ENCODE measurements at regions not wholly inside any gene's neighbourhood (a gene's known extent, or its start where the extent isn't known, plus 50 kb on each side); places are given as distances from the start of the nearest gene placed in this dataset.
A peak's percentile ranks its signal among the peaks of the same experiment; 100 is the strongest.

DNA sequence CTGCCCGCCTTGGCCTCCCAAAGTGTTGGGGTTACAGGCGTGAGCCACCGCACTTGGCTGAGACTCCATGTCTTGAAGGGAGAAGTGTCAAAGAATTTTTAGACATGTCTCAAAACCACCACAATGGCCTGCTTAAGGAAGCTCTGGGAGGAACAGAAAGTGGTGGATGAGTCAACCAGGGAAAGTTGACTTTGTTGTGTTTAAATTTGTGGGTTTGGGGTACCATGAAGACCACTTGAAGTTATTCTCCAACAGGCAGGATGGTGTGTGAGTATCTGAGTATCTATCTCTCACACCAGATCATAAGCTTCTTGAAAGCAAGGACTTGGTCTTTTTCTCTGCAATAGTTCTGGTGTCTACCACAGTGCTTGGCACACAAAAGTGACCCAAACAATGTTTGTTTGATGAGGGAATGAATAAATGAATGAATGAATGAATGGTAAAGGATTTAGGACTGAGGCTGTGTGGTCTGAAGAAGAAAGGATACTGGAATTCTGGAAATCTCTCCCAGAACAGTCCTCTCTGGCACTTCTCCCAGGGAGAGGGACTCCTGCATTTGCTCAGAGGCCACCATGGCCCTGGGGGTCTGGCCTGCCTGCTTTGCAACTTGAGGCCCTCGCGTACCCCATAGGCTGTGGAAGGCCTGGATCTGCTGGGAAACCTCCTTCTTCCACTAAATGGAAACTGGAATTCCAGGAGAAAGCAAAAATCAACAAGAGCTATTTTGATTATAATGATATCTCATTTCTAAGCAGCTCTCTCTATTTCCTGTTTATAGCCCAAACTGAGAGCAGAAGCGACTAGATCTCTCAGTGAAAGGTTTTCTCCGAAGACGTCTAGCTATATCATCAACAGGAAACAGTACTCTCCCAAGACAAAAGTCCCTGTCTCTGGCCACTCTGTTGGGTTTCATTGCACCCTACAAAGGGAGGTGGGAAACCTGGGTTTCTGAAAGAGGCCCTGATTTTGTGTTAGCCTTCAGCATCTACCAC, 187.9 kb downstream of the PALM2AKAP2 start:
- peaks cover 40 to 86% (median 62%) of the 10 kb centered on the region in 4 donors for H3K4me1 Mint-ChIP-seq
- H3K36me3 Mint-ChIP-seq: no peaks in the 10 kb centered on the region
- Histone ChIP-seq H3K27me3 (ENCODE audit: control insufficient read depth, insufficient read depth, low read length) (no peaks in the 10 kb centered on the region), H3K27ac (ENCODE audit: insufficient read depth, low read length, poor library complexity, severe bottlenecking) (peak overlapping the region; percentile 75), H3K9me3 (ENCODE audit: control insufficient read depth in 2 of 2, low read length in 2 of 2) (no peaks in the 10 kb centered on the region), H3K4me1 (ENCODE audit: control insufficient read depth, insufficient read depth, low read length, poor library complexity, severe bottlenecking) (peaks cover 57% of the 10 kb centered on the region), H3K36me3 (ENCODE audit: control insufficient read depth, insufficient read depth, low read length) (no peaks in the 10 kb centered on the region), H3K4me3 (ENCODE audit: low read depth, low read length) (peak overlapping the region; percentile 49)
- peaks cover 8% of the 10 kb centered on the region for H3K27me3 Mint-ChIP-seq
- H3K4me3 Mint-ChIP-seq: peak overlapping the region; percentile 45 to 77 (median 66)
- H3K9me3 Mint-ChIP-seq: peaks cover 0 to 4% (median 0%) of the 10 kb centered on the region in 7 donors
- H3K27ac Mint-ChIP-seq: peak overlapping the region; percentile 93 to 97 (median 96)
- peak in 2 of 3 donors; percentile 48 to 86 for DNase-seq
- ATAC-seq (ENCODE audit: low read depth in 2 of 2): peak; percentile 76 to 77

DNA sequence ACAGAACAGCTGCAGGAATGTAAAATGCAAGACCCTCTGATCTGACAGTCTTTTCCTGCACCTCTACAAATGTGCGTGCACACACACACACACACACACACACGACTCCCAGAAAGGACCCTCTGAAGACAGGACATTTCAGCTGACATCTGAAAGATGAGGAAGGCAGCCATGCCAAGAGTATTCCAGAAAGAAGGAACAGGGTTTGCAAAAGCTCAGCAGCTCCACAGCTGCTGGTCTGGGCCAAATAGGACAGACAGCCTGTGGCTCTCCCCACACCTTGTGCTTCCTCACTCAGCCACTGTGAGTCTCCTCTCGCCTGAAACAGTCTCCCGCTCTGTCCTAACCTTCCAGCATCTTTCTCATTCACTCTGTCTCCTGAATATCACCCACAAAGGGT, 189.0 kb downstream of the PALM2AKAP2 start:
- no peaks in the 10 kb centered on the region for H3K27me3 ChIP-seq (ENCODE audit: control insufficient read depth, insufficient read depth, low read length)
- no peak for ATAC-seq (ENCODE audit: low read depth in 2 of 2)
- peak overlapping the region; percentile 49 for H3K4me3 ChIP-seq (ENCODE audit: low read depth, low read length)
- DNase-seq: peak in 1 of 3 donors; percentile 27
- peak overlapping the region; percentile 75 for H3K27ac ChIP-seq (ENCODE audit: insufficient read depth, low read length, poor library complexity, severe bottlenecking)
- Mint-ChIP-seq H3K9me3 (peaks cover 0 to 2% (median 0%) of the 10 kb centered on the region in 7 donors), H3K27me3 (peaks cover 8% of the 10 kb centered on the region), H3K4me1 (peaks cover 41 to 87% (median 67%) of the 10 kb centered on the region in 4 donors), H3K27ac (peak overlapping the region; percentile 93 to 97 (median 96)), H3K4me3 (peak overlapping the region; percentile 14 to 77 (median 56)), H3K36me3 (no peaks in the 10 kb centered on the region)
- peaks cover 62% of the 10 kb centered on the region for H3K4me1 ChIP-seq (ENCODE audit: control insufficient read depth, insufficient read depth, low read length, poor library complexity, severe bottlenecking)
- no peaks in the 10 kb centered on the region for H3K9me3 ChIP-seq (ENCODE audit: control insufficient read depth in 2 of 2, low read length in 2 of 2)
- no peaks in the 10 kb centered on the region for H3K36me3 ChIP-seq (ENCODE audit: control insufficient read depth, insufficient read depth, low read length)

DNA sequence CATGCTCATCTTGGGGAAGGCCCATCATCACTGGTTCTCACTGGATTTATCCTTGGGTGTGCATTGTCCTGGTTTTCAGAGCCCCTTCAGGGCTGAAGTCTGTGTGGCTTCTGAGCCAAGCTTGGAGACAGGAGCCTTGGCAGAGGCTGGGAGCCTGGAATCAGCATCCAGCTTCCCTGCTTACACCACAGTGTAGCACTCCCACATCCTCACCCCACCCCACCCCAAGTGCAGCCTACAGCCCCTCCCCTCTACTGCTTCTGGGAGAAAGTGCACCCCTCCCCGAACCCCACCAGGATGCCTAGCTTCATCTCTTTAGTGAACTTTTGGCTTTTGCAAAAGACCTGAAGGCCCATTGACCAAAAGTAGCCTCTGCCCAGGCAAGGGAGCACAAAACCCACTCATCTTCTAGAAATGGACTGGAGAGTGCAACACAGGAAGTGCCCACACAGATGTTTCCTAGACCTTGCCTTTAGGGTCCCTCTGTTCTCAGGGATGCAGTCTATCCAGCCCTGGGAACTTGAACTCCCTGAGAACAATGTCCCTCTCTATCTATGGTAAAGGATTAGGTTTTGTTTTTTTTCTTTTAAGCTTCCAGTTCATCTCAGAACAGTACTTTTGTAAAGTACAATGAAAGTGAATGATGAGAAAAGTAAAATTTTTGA, 189.7 kb downstream of the PALM2AKAP2 start:
- peak overlapping the region; percentile 93 to 97 (median 96) for H3K27ac Mint-ChIP-seq
- H3K4me3 Mint-ChIP-seq: peak overlapping the region; percentile 14 to 77 (median 62)
- H3K36me3 Mint-ChIP-seq: no peaks in the 10 kb centered on the region
- H3K36me3 ChIP-seq (ENCODE audit: control insufficient read depth, insufficient read depth, low read length): no peaks in the 10 kb centered on the region
- H3K27ac ChIP-seq (ENCODE audit: insufficient read depth, low read length, poor library complexity, severe bottlenecking): peak overlapping the region; percentile 24
- no peak for ATAC-seq (ENCODE audit: low read depth in 2 of 2)
- H3K4me1 ChIP-seq (ENCODE audit: control insufficient read depth, insufficient read depth, low read length, poor library complexity, severe bottlenecking): peaks cover 69% of the 10 kb centered on the region
- no peaks in the 10 kb centered on the region for H3K9me3 ChIP-seq (ENCODE audit: control insufficient read depth in 2 of 2, low read length in 2 of 2)
- H3K9me3 Mint-ChIP-seq: no peaks in the 10 kb centered on the region
- H3K27me3 Mint-ChIP-seq: peaks cover 8% of the 10 kb centered on the region
- peaks cover 47 to 92% (median 73%) of the 10 kb centered on the region in 4 donors for H3K4me1 Mint-ChIP-seq
- no peak overlapping the region for H3K4me3 ChIP-seq (ENCODE audit: low read depth, low read length)
- no peak for DNase-seq
- H3K27me3 ChIP-seq (ENCODE audit: control insufficient read depth, insufficient read depth, low read length): no peaks in the 10 kb centered on the region

DNA sequence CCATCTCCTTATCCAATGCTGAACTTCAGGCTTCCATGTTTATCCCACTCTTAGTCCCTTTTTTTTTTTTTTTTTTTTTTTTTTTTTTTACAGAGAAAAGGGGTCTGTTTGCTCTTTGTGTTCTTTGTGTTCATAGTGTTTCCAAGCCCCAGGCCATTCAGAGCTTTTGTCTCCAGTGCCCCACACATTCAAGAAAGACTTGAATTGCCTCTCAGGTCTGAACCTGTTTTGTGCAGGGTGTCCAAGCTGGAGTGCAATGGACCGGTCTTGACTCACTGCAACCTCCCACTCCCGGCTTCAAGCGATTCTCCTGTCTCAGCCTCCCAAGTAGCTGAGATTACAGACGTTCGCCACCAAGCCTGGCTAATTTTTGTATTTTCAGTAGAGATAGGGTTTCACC, 191.2 kb downstream of the PALM2AKAP2 start:
- Mint-ChIP-seq H3K4me1 (peaks cover 35 to 89% (median 67%) of the 10 kb centered on the region in 4 donors), H3K27ac (peak overlapping the region in 1 of 3 donors; percentile 97), H3K9me3 (peaks cover 0 to 3% (median 0%) of the 10 kb centered on the region in 7 donors), H3K27me3 (no peaks in the 10 kb centered on the region), H3K36me3 (no peaks in the 10 kb centered on the region), H3K4me3 (peak overlapping the region in 1 of 4 donors; percentile 73)
- Histone ChIP-seq H3K36me3 (ENCODE audit: control insufficient read depth, insufficient read depth, low read length) (no peaks in the 10 kb centered on the region), H3K4me1 (ENCODE audit: control insufficient read depth, insufficient read depth, low read length, poor library complexity, severe bottlenecking) (peaks cover 71% of the 10 kb centered on the region), H3K9me3 (ENCODE audit: control insufficient read depth in 2 of 2, low read length in 2 of 2) (no peaks in the 10 kb centered on the region), H3K27ac (ENCODE audit: insufficient read depth, low read length, poor library complexity, severe bottlenecking) (no peak overlapping the region), H3K4me3 (ENCODE audit: low read depth, low read length) (no peak overlapping the region), H3K27me3 (ENCODE audit: control insufficient read depth, insufficient read depth, low read length) (no peaks in the 10 kb centered on the region)
- DNase-seq (no peak), ATAC-seq (ENCODE audit: low read depth in 2 of 2) (no peak)

DNA sequence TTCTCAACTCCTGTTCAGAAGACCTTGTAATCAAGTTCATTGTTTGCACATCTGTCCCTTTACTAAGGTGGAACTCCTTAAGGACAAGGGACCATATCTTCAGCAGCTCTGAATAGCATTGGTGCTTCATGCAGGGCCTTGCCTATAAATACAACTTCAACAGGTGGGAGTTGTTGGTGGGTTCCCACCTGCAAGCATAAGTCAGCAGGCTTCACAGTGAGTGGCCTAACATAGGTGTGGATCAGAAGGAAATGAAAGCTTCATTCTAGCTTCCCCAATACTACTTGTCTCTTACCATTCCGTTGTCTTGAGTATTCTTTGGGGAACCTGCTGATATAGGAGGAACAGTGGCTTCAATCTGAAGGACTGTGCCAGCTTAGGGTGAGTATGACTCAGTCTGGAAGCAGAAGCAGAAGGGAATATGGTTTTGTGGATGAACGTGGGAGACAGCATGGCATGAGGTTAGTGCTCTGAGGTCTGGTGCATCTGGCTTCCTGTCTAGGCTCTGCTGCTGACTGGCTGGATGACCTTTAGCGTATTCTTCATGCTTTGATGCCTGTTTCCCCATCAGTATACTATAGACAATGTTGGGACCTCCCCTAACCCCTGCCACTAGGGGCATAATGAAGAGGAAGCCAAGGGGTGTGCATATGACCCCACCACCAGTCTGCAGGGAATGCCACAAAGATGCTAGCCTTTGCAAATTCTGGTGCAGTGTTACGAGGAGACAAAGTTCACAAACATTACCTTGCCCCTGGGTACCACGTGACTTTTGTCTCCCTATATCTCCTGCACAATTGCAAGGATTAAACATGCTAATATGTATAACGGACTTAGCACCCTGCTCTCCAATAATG, 192.3 kb downstream of the PALM2AKAP2 start:
- H3K4me1 ChIP-seq (ENCODE audit: control insufficient read depth, insufficient read depth, low read length, poor library complexity, severe bottlenecking): peaks cover 69% of the 10 kb centered on the region

DNA sequence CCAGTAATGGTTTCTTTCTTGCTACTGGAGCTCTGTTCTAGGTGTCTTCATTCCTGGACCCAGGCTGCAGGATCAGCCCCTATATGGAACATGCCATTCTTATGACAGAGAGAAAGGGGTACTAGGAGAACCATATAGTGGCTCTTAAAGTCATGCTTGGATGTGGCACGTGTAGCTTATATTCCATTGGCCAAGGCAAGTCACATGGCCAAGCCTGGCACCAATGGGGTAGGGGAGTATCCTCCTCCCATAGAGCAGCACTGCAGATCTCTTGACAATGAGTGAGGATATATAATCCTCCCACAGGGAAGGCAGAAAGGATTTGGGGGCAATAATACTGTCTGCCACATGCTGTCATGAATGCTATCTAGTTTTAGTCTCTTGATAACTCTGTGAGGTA, 193.3 kb downstream of the PALM2AKAP2 start:
- DNase-seq (peak in 1 of 3 donors; percentile 17), ATAC-seq (ENCODE audit: low read depth in 2 of 2) (no peak)
- peak overlapping the region in 1 of 4 donors; percentile 58 for H3K4me3 Mint-ChIP-seq
- H3K27me3 Mint-ChIP-seq: no peaks in the 10 kb centered on the region
- no peaks in the 10 kb centered on the region for H3K36me3 Mint-ChIP-seq
- H3K4me1 ChIP-seq (ENCODE audit: control insufficient read depth, insufficient read depth, low read length, poor library complexity, severe bottlenecking): peaks cover 58% of the 10 kb centered on the region
- H3K27ac Mint-ChIP-seq: peak overlapping the region; percentile 92 to 98 (median 97)
- H3K27me3 ChIP-seq (ENCODE audit: control insufficient read depth, insufficient read depth, low read length): no peaks in the 10 kb centered on the region
- peaks cover 0 to 3% (median 0%) of the 10 kb centered on the region in 7 donors for H3K9me3 Mint-ChIP-seq
- H3K4me1 Mint-ChIP-seq: peaks cover 27 to 73% (median 49%) of the 10 kb centered on the region in 4 donors
- no peaks in the 10 kb centered on the region for H3K9me3 ChIP-seq (ENCODE audit: control insufficient read depth in 2 of 2, low read length in 2 of 2)
- peak overlapping the region; percentile 20 for H3K4me3 ChIP-seq (ENCODE audit: low read depth, low read length)
- H3K27ac ChIP-seq (ENCODE audit: insufficient read depth, low read length, poor library complexity, severe bottlenecking): peak overlapping the region; percentile 72
- no peaks in the 10 kb centered on the region for H3K36me3 ChIP-seq (ENCODE audit: control insufficient read depth, insufficient read depth, low read length)

More for the DNA sequence above, 192.3 kb downstream of the PALM2AKAP2 start:
- Histone ChIP-seq H3K27ac (ENCODE audit: insufficient read depth, low read length, poor library complexity, severe bottlenecking) (no peak overlapping the region), H3K27me3 (ENCODE audit: control insufficient read depth, insufficient read depth, low read length) (no peaks in the 10 kb centered on the region), H3K4me3 (ENCODE audit: low read depth, low read length) (peak overlapping the region; percentile 20), H3K36me3 (ENCODE audit: control insufficient read depth, insufficient read depth, low read length) (no peaks in the 10 kb centered on the region), H3K9me3 (ENCODE audit: control insufficient read depth in 2 of 2, low read length in 2 of 2) (no peaks in the 10 kb centered on the region)
- no peaks in the 10 kb centered on the region for H3K36me3 Mint-ChIP-seq
- peak; percentile 42 to 44 for ATAC-seq (ENCODE audit: low read depth in 2 of 2)
- peak in 1 of 3 donors; percentile 74 for DNase-seq
- peaks cover 0 to 3% (median 0%) of the 10 kb centered on the region in 7 donors for H3K9me3 Mint-ChIP-seq
- no peaks in the 10 kb centered on the region for H3K27me3 Mint-ChIP-seq
- H3K4me1 Mint-ChIP-seq: peaks cover 35 to 81% (median 57%) of the 10 kb centered on the region in 4 donors
- H3K4me3 Mint-ChIP-seq: peak overlapping the region in 3 of 4 donors; percentile 6 to 73 (median 35)
- peak overlapping the region; percentile 77 to 98 (median 97) for H3K27ac Mint-ChIP-seq
